ENCODE measurements at regions not wholly inside any gene's neighbourhood (a gene's known extent, or its start where the extent isn't known, plus 50 kb on each side); places are given as distances from the start of the nearest gene placed in this dataset.

- Histone ChIP-seq H3K36me3 (ENCODE audit: control insufficient read depth, insufficient read depth, low read length) (peaks cover 34% of the 10 kb centered on the region), H3K4me1 (ENCODE audit: control insufficient read depth, insufficient read depth, low read length) (peaks cover 100% of the 10 kb centered on the region), H3K4me3 (ENCODE audit: low read length) (peak overlapping the region; percentile 75), H3K27me3 (ENCODE audit: control insufficient read depth, insufficient read depth, low read length) (no peaks in the 10 kb centered on the region), H3K9me3 (replicated peaks; ENCODE audit: control insufficient read depth, low read depth, low read length) (no peaks in the 10 kb centered on the region), H3K27ac (ENCODE audit: low read length) (peak overlapping the region; percentile 99)
- WGBS (ENCODE audit: insufficient coverage) = 7% methylated on average over 47 of the region's 47 CpGs
- peak; percentile 92 for DNase-seq
Observed at GRCh38 chr12:124517260-124518050, 50.0 kb downstream of the NCOR2 start.

GRCh38 chr12:124516850-124517249 is 50.6 kb downstream of the NCOR2 start:
- Histone ChIP-seq H3K27me3 (ENCODE audit: control insufficient read depth, insufficient read depth, low read length) (no peaks in the 10 kb centered on the region), H3K36me3 (ENCODE audit: control insufficient read depth, insufficient read depth, low read length) (peaks cover 31% of the 10 kb centered on the region), H3K4me3 (ENCODE audit: low read length) (peak overlapping the region; percentile 75), H3K9me3 (replicated peaks; ENCODE audit: control insufficient read depth, low read depth, low read length) (no peaks in the 10 kb centered on the region), H3K27ac (ENCODE audit: low read length) (peak overlapping the region; percentile 99), H3K4me1 (ENCODE audit: control insufficient read depth, insufficient read depth, low read length) (peaks cover 100% of the 10 kb centered on the region)
- WGBS (ENCODE audit: insufficient coverage) = 45% methylated on average over 6 of the region's 6 CpGs
- DNase-seq = no peak

- peaks cover 99% of the 10 kb centered on the region for H3K4me1 ChIP-seq (ENCODE audit: control insufficient read depth, insufficient read depth, low read length)
- WGBS (ENCODE audit: insufficient coverage) = 42% methylated on average over 14 of the region's 15 CpGs
- DNase-seq = peak; percentile 55
- no peaks in the 10 kb centered on the region for H3K9me3 ChIP-seq (replicated peaks; ENCODE audit: control insufficient read depth, low read depth, low read length)
- H3K27ac ChIP-seq (ENCODE audit: low read length) = peak overlapping the region; percentile 99
- H3K4me3 ChIP-seq (ENCODE audit: low read length) = peak overlapping the region; percentile 75
- H3K36me3 ChIP-seq (ENCODE audit: control insufficient read depth, insufficient read depth, low read length) = peaks cover 31% of the 10 kb centered on the region
- H3K27me3 ChIP-seq (ENCODE audit: control insufficient read depth, insufficient read depth, low read length) = no peaks in the 10 kb centered on the region
Observed at GRCh38 chr12:124515981-124516380, 51.4 kb downstream of the NCOR2 start.

GRCh38 chr12:124514996-124515932 is 52.1 kb downstream of the NCOR2 start:
- Histone ChIP-seq H3K27me3 (ENCODE audit: control insufficient read depth, insufficient read depth, low read length) (no peaks in the 10 kb centered on the region), H3K9me3 (replicated peaks; ENCODE audit: control insufficient read depth, low read depth, low read length) (no peaks in the 10 kb centered on the region), H3K27ac (ENCODE audit: low read length) (peak overlapping the region; percentile 99), H3K4me1 (ENCODE audit: control insufficient read depth, insufficient read depth, low read length) (peaks cover 99% of the 10 kb centered on the region), H3K4me3 (ENCODE audit: low read length) (peak overlapping the region; percentile 75), H3K36me3 (ENCODE audit: control insufficient read depth, insufficient read depth, low read length) (peaks cover 33% of the 10 kb centered on the region)
- 71% methylated on average over 9 of the region's 19 CpGs for WGBS (ENCODE audit: insufficient coverage)
- no peak for DNase-seq

GRCh38 chr12:124514145-124514995 is 53.0 kb downstream of the NCOR2 start:
- 83% methylated on average over 9 of the region's 12 CpGs for WGBS (ENCODE audit: insufficient coverage)
- no peaks in the 10 kb centered on the region for H3K27me3 ChIP-seq (ENCODE audit: control insufficient read depth, insufficient read depth, low read length)
- no peak overlapping the region for H3K4me3 ChIP-seq (ENCODE audit: low read length)
- peak overlapping the region; percentile 94 for H3K27ac ChIP-seq (ENCODE audit: low read length)
- peaks cover 99% of the 10 kb centered on the region for H3K4me1 ChIP-seq (ENCODE audit: control insufficient read depth, insufficient read depth, low read length)
- H3K36me3 ChIP-seq (ENCODE audit: control insufficient read depth, insufficient read depth, low read length) = peaks cover 33% of the 10 kb centered on the region
- no peak for DNase-seq
- no peaks in the 10 kb centered on the region for H3K9me3 ChIP-seq (replicated peaks; ENCODE audit: control insufficient read depth, low read depth, low read length)

GRCh38 chr12:124513297-124513867 is 54.0 kb downstream of the NCOR2 start:
- H3K4me3 ChIP-seq (ENCODE audit: low read length) = no peak overlapping the region
- H3K27me3 ChIP-seq (ENCODE audit: control insufficient read depth, insufficient read depth, low read length) = no peaks in the 10 kb centered on the region
- peaks cover 99% of the 10 kb centered on the region for H3K4me1 ChIP-seq (ENCODE audit: control insufficient read depth, insufficient read depth, low read length)
- WGBS (ENCODE audit: insufficient coverage) = 30% methylated on average over 2 of the region's 7 CpGs
- peak overlapping the region; percentile 94 for H3K27ac ChIP-seq (ENCODE audit: low read length)
- H3K9me3 ChIP-seq (replicated peaks; ENCODE audit: control insufficient read depth, low read depth, low read length) = no peaks in the 10 kb centered on the region
- DNase-seq = no peak
- peaks cover 33% of the 10 kb centered on the region for H3K36me3 ChIP-seq (ENCODE audit: control insufficient read depth, insufficient read depth, low read length)

- 22% methylated on average over 14 of the region's 16 CpGs for WGBS (ENCODE audit: insufficient coverage)
- Histone ChIP-seq H3K9me3 (replicated peaks; ENCODE audit: control insufficient read depth, low read depth, low read length) (no peaks in the 10 kb centered on the region), H3K36me3 (ENCODE audit: control insufficient read depth, insufficient read depth, low read length) (peaks cover 33% of the 10 kb centered on the region), H3K27me3 (ENCODE audit: control insufficient read depth, insufficient read depth, low read length) (no peaks in the 10 kb centered on the region), H3K4me3 (ENCODE audit: low read length) (no peak overlapping the region), H3K4me1 (ENCODE audit: control insufficient read depth, insufficient read depth, low read length) (peaks cover 99% of the 10 kb centered on the region), H3K27ac (ENCODE audit: low read length) (peak overlapping the region; percentile 94)
- DNase-seq = peak; percentile 91
Observed at GRCh38 chr12:124512667-124513296, 54.6 kb downstream of the NCOR2 start.

- Histone ChIP-seq H3K27me3 (ENCODE audit: control insufficient read depth, insufficient read depth, low read length) (no peaks in the 10 kb centered on the region), H3K27ac (ENCODE audit: low read length) (peak overlapping the region; percentile 94), H3K9me3 (replicated peaks; ENCODE audit: control insufficient read depth, low read depth, low read length) (no peaks in the 10 kb centered on the region), H3K4me3 (ENCODE audit: low read length) (no peak overlapping the region), H3K36me3 (ENCODE audit: control insufficient read depth, insufficient read depth, low read length) (peaks cover 36% of the 10 kb centered on the region), H3K4me1 (ENCODE audit: control insufficient read depth, insufficient read depth, low read length) (peaks cover 99% of the 10 kb centered on the region)
- WGBS (ENCODE audit: insufficient coverage) = 78% methylated on average over 18 of the region's 23 CpGs
- DNase-seq = no peak
Observed at GRCh38 chr12:124511259-124511985, 56.0 kb downstream of the NCOR2 start.
